Bronchial epithelial cell (primary cell): ENCODE measurements at regions not wholly inside any gene's neighbourhood (a gene's known extent, or its start where the extent isn't known, plus 50 kb on each side); places are given as distances from the start of the nearest gene placed in this dataset.

ENCODE experiments used
- DNase-seq: peaks from one replicate; pipeline ENCODE4 v3.0.0-alpha.2; 2010; ENCODE audit warnings: low read depth
- FAIRE-seq: peaks from 2 replicates; lab custom pipeline; 2011; peaks lifted over from hg19 to GRCh38; lab: Jason Lieb, UNC
- H3K27me3 ChIP-seq: 2 replicates; pipeline ENCODE4 v1.5.1; 2011; ENCODE audit warnings: low read length; ENCODE audit not compliant: control insufficient read depth, insufficient read depth
- H3K36me3 ChIP-seq: 2 replicates; pipeline ENCODE4 v1.5.1; 2011; ENCODE audit warnings: low read length; ENCODE audit not compliant: control insufficient read depth, insufficient read depth
- H3K4me3 ChIP-seq: 2 replicates; pipeline ENCODE4 v1.5.1; 2011; ENCODE audit warnings: mild to moderate bottlenecking, low read depth, low read length, control low read depth
- TF ChIP-seq, protein P1 (sequence below): IDR thresholded peaks from 2 replicates; pipeline ENCODE4 v1.5.1; 2011; ENCODE audit warnings: mild to moderate bottlenecking, moderate library complexity, low read length, control low read depth, inconsistent platforms; ENCODE audit not compliant: insufficient read depth, severe bottlenecking

DNA sequence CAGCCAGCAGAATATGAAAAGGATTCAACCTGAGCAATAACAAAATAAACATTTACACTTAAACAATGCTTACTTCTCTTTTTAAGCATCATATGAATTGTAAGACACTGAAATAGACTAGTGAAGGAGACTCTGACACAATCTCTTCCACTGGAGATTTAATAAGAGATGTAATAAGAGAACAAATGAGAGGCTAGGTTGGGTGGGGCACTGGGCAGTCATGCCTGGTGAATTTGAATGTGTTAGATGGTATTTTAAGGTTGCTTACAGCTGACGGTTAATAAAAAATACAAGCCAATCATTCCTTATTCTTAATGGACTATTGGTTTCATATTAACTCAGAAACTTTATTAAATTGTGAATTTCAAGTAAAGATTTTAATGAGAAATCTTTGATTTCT, 105.9 kb upstream of the TARS1 start:
- no peak for FAIRE-seq
- H3K36me3 ChIP-seq: no peaks in the 10 kb centered on the region
- TF ChIP-seq, protein P1, sequence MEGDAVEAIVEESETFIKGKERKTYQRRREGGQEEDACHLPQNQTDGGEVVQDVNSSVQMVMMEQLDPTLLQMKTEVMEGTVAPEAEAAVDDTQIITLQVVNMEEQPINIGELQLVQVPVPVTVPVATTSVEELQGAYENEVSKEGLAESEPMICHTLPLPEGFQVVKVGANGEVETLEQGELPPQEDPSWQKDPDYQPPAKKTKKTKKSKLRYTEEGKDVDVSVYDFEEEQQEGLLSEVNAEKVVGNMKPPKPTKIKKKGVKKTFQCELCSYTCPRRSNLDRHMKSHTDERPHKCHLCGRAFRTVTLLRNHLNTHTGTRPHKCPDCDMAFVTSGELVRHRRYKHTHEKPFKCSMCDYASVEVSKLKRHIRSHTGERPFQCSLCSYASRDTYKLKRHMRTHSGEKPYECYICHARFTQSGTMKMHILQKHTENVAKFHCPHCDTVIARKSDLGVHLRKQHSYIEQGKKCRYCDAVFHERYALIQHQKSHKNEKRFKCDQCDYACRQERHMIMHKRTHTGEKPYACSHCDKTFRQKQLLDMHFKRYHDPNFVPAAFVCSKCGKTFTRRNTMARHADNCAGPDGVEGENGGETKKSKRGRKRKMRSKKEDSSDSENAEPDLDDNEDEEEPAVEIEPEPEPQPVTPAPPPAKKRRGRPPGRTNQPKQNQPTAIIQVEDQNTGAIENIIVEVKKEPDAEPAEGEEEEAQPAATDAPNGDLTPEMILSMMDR: no peak
- no peaks in the 10 kb centered on the region for H3K27me3 ChIP-seq
- no peak overlapping the region for H3K4me3 ChIP-seq
- no peak for DNase-seq

DNA sequence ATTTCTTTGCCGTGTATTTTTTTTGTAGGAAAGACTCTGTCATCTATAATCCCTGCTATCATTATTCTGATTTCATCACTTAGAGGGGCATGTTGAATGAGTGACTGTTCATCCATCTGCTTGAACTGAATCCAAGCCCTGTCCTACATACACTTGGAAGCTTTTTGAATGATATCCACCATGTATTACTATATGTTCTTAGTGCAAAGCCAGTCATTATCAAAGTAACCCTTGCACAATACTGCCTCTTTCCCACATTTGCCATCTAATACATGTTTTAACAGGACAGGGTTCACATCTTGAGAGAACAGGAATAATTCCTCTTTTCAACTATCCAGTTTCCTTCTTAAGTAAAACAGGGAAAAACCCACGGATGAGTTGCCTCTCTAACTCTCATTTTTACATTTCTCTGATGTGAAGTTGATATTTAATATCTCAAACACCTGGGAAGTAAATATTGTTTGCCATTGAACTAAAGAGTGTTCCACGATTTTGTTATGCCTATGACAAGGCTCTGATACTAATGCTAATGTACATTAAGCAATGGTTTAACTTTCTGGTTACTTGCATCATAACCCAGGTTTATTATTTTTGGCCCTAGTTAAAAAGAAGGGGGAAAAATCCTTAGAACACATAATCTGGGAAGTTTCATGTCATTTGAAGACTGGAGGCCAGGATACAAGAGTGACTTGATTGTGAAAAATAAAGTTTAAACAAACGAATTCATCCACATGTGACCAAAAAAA, 103.7 kb upstream of the TARS1 start:
- FAIRE-seq: no peak
- TF ChIP-seq, protein P1: no peak
- peak; percentile 98 for DNase-seq

DNA sequence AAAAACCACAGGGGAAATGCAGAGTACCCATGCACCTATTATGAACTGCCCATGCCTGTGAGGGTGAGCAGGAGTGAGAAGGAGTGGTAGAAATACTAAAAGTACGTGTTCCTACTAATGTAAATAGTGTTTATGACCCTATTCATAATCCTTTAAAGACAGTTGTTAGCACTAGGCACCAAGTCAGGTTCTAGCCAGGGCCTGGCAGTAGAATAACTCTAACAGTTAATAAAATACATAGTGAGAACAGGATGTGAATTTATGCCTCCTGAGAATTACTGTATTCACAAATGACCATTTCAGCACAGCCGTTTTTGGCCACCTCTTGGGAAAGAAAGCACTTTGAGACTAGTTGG, 103.2 kb upstream of the TARS1 start:
- DNase-seq (no peak), FAIRE-seq (no peak)
- TF ChIP-seq, protein P1: no peak

More for the DNA sequence above, 103.7 kb upstream of the TARS1 start:
- H3K4me3 ChIP-seq: no peak overlapping the region
- H3K36me3 ChIP-seq: no peaks in the 10 kb centered on the region
- H3K27me3 ChIP-seq: no peaks in the 10 kb centered on the region

DNA sequence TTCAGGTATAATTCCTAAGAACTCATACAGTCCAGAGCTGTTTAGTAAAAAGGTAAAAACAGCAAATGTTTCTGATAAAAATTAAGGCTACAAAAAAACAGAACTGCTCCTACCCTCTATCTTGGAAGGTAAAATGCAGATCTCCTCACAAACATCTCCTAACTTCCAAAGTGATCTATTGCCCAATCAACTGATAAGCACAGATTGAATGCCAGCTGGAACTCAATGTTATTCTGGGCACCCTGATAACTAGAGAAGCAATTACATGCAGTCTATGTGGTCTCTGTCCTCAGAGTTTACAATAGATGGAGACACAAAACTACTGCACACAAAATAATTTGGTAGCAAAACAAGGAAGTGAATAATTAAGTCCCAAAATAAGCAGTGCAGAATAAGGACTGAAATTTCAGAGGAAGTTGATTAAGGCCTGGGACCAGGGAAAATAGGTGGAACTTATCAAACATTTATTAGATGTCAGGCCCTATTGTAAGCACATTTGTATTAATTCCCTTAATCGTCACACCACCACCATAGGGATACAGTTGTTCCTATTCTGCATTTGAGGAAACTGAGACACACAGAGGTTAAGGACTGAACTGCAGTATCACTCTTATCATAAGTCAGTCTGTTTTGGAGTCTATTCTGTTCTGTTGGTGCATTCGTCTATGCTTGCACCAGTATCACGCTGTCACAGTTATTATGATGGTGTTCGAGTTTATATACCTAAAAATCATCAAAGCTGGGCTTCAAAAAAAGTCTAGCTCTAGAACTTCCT, 102.2 kb upstream of the TARS1 start:
- no peak for FAIRE-seq
- TF ChIP-seq, protein P1: no peak
- H3K36me3 ChIP-seq: no peaks in the 10 kb centered on the region

More for the DNA sequence above, 103.2 kb upstream of the TARS1 start:
- H3K4me3 ChIP-seq: no peak overlapping the region
- H3K36me3 ChIP-seq: no peaks in the 10 kb centered on the region
- no peaks in the 10 kb centered on the region for H3K27me3 ChIP-seq

DNA sequence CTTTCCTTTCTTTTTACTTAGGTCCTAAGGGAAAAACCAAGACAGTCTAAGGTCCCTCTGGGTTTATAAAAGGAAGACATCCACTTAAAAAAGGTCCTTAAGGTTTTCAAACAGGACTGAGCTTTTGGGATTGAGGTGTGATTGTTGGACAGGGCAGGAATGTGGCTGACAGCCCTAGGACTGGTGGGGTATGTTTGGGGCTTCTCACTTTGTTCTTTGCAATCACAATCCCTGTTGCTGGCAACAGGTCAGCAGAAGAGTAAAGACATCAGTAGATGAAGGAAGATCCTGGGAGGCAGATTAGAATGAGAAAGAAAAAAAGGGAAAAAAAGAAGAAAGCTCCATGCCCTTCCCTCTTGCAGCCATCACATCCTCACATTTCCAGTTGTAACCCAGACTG, 101.4 kb upstream of the TARS1 start:
- H3K36me3 ChIP-seq: no peaks in the 10 kb centered on the region
- TF ChIP-seq, protein P1: no peak
- no peak for FAIRE-seq
- no peaks in the 10 kb centered on the region for H3K27me3 ChIP-seq
- no peak for DNase-seq
- no peak overlapping the region for H3K4me3 ChIP-seq

More for the DNA sequence above, 102.2 kb upstream of the TARS1 start:
- Histone ChIP-seq H3K27me3 (no peaks in the 10 kb centered on the region), H3K4me3 (no peak overlapping the region)
- DNase-seq: no peak
